IMR-90 (cell line): ENCODE measurements at regions not wholly inside any gene's neighbourhood (a gene's known extent, or its start where the extent isn't known, plus 50 kb on each side); places are given as distances from the start of the nearest gene placed in this dataset.

ENCODE experiments used
- ATAC-seq: fragments of 200-7000 bp; cut with Tn5 transposase; 2 replicates; pipeline ENCODE4 v1.9.1; 2020; ENCODE audit warnings: low read depth, mild to moderate bottlenecking, moderate library complexity
- BruUV-seq: library from RNA; stranded (reverse); fragments of 400-500 nt; replicated peaks from 2 replicates; lab custom pipeline; 2021; lab: Mats Ljungman, UMichigan
- CTCF ChIA-PET: fragments of 300-600 bp; formaldehyde crosslinking; extraction: SDS; loops from one replicate; lab custom pipeline; 2021; ENCODE audit warnings: antibody characterized with exemption; lab: Yijun Ruan, JAX
- POLR2A ChIA-PET: fragments of 300-600 bp; sonication (Branson Sonifier 250); formaldehyde crosslinking; loops from one replicate; lab custom pipeline; 2022; ENCODE audit warnings: antibody characterized with exemption; ENCODE audit not compliant: unreplicated experiment; lab: Charles Lee
- DNase-seq: peaks from one replicate; pipeline ENCODE4 v3.0.0; 2013
- H2AFZ ChIP-seq: replicated peaks from 2 replicates; pipeline ENCODE3; 2013; ENCODE audit warnings: low read length, mild to moderate bottlenecking; ENCODE audit not compliant: poor library complexity
- H2AK5ac ChIP-seq: 2 replicates; pipeline ENCODE4 v1.6.1; 2013; ENCODE audit warnings: low read depth, low read length, inconsistent platforms
- H2AK9ac ChIP-seq: replicated peaks from 2 replicates; pipeline ENCODE3; 2013; ENCODE audit warnings: mild to moderate bottlenecking, low read depth, low read length, moderate library complexity; ENCODE audit not compliant: poor library complexity
- H2BK120ac ChIP-seq: 2 replicates; pipeline ENCODE4 v1.6.1; 2013; ENCODE audit warnings: low read depth, low read length, inconsistent platforms
- H2BK15ac ChIP-seq: 3 replicates; pipeline ENCODE4 v1.6.1; 2013; ENCODE audit warnings: low read depth, low read length, inconsistent platforms
- H2BK20ac ChIP-seq: 2 replicates; pipeline ENCODE4 v1.6.1; 2013; ENCODE audit warnings: low read depth, mild to moderate bottlenecking, inconsistent platforms, low read length, moderate library complexity
- H2BK5ac ChIP-seq: 2 replicates; pipeline ENCODE4 v1.6.1; 2013; ENCODE audit warnings: mild to moderate bottlenecking, low read depth, low read length, inconsistent platforms; ENCODE audit not compliant: poor library complexity, severe bottlenecking
- H3K14ac ChIP-seq: replicated peaks from 2 replicates; pipeline ENCODE4 v1.6.1; 2013; ENCODE audit warnings: low read depth, low read length, inconsistent platforms
- H3K18ac ChIP-seq: 2 replicates; pipeline ENCODE4 v1.6.1; 2013; ENCODE audit warnings: low read depth, low read length, control low read depth
- H3K23ac ChIP-seq: 2 replicates; pipeline ENCODE4 v1.6.1; 2013; ENCODE audit warnings: low read depth, low read length, inconsistent platforms
- H3K27ac ChIP-seq: 2 replicates; pipeline ENCODE4 v1.5.1; 2013; ENCODE audit warnings: mild to moderate bottlenecking, control low read depth, low read length; ENCODE audit not compliant: insufficient read depth
- H3K27me3 ChIP-seq: 2 replicates; pipeline ENCODE4 v1.6.1; 2013; ENCODE audit warnings: low read length; ENCODE audit not compliant: control insufficient read depth, insufficient read depth
- H3K36me3 ChIP-seq: 2 replicates; pipeline ENCODE4 v1.6.1; 2013; ENCODE audit warnings: low read length, mixed read lengths; ENCODE audit not compliant: control insufficient read depth, insufficient read depth
- H3K4ac ChIP-seq: 2 replicates; pipeline ENCODE4 v1.6.1; 2013; ENCODE audit warnings: low read depth, low read length, inconsistent platforms
- H3K4me1 ChIP-seq: 2 replicates; pipeline ENCODE4 v1.6.1; 2013; ENCODE audit warnings: low read length, mixed read lengths; ENCODE audit not compliant: control insufficient read depth, insufficient read depth
- H3K4me2 ChIP-seq: 2 replicates; pipeline ENCODE4 v1.6.1; 2013; ENCODE audit warnings: low read depth, mild to moderate bottlenecking, control low read depth, low read length, moderate library complexity
- H3K4me3 ChIP-seq: 2 replicates; pipeline ENCODE4 v1.5.1; 2013; ENCODE audit warnings: low read depth, mild to moderate bottlenecking, control low read depth, low read length, moderate library complexity; ENCODE audit not compliant: insufficient read depth
- H3K56ac ChIP-seq: 2 replicates; pipeline ENCODE4 v1.6.1; 2013; ENCODE audit warnings: low read length, inconsistent platforms; ENCODE audit not compliant: insufficient read depth; ENCODE audit errors: extremely low read depth
- H3K79me1 ChIP-seq, 2 experiments: 2 replicates each; pipeline ENCODE4 v1.6.1; 2013; ENCODE audit warnings: low read length in 2 of 2, inconsistent platforms in 1 of 2, low read depth in 1 of 2
- H3K9ac ChIP-seq: 2 replicates; pipeline ENCODE4 v1.6.1; 2013; ENCODE audit warnings: low read depth, low read length, control low read depth
- H3K9me1 ChIP-seq: 2 replicates; pipeline ENCODE4 v1.6.1; 2013; ENCODE audit warnings: low read length, inconsistent platforms; ENCODE audit not compliant: insufficient read depth
- H3K9me3 ChIP-seq: 2 replicates; pipeline ENCODE4 v1.6.1; 2013; ENCODE audit warnings: low read length; ENCODE audit not compliant: control insufficient read depth, insufficient read depth
- H4K20me1 ChIP-seq: 2 replicates; pipeline ENCODE4 v1.6.1; 2013; ENCODE audit warnings: low read length, inconsistent platforms; ENCODE audit not compliant: insufficient read depth
- H4K5ac ChIP-seq: 2 replicates; pipeline ENCODE4 v1.6.1; 2013; ENCODE audit warnings: mild to moderate bottlenecking, low read depth, low read length, control low read depth
- H4K8ac ChIP-seq, 2 experiments: 2 replicates each; pipeline ENCODE4 v1.6.1; 2013; ENCODE audit warnings: low read depth in 2 of 2, low read length in 2 of 2, control low read depth in 1 of 2, inconsistent platforms in 1 of 2
- H4K91ac ChIP-seq: 2 replicates; pipeline ENCODE4 v1.6.1; 2013; ENCODE audit warnings: low read depth, low read length, inconsistent platforms; ENCODE audit not compliant: insufficient read depth
- CEBPB ChIP-seq: IDR thresholded peaks from 2 replicates; pipeline ENCODE4 v1.6.1; 2012; ENCODE audit warnings: low read depth, low read length, improper control_type of control experiment
- CHD1 ChIP-seq: IDR thresholded peaks from 2 replicates; pipeline ENCODE4 v1.6.1; 2012; ENCODE audit warnings: low read depth, low read length, improper control_type of control experiment
- FOS ChIP-seq: fragments of 150-350 bp; IDR thresholded peaks from 2 replicates; pipeline ENCODE4 v1.6.1; 2016; ENCODE audit warnings: low read depth, low read length
- MAZ ChIP-seq: IDR thresholded peaks from 2 replicates; pipeline ENCODE4 v1.6.1; 2012; ENCODE audit warnings: low read depth, mild to moderate bottlenecking, low read length, improper control_type of control experiment, moderate library complexity, borderline replicate concordance
- NFE2L2 ChIP-seq: fragments of 150-350 bp; IDR thresholded peaks from 2 replicates; pipeline ENCODE4 v1.6.1; 2016; ENCODE audit warnings: low read depth, mild to moderate bottlenecking, low read length
- RCOR1 ChIP-seq: IDR thresholded peaks from 2 replicates; pipeline ENCODE4 v1.6.1; 2012; ENCODE audit warnings: mild to moderate bottlenecking, low read length, improper control_type of control experiment; ENCODE audit not compliant: insufficient replicate concordance
- RFX5 ChIP-seq: IDR thresholded peaks from 2 replicates; pipeline ENCODE4 v1.8.0; 2012; ENCODE audit warnings: low read depth, mild to moderate bottlenecking, low read length, moderate library complexity
- SMC3 ChIP-seq: fragments of 150-350 bp; IDR thresholded peaks from 2 replicates; pipeline ENCODE4 v1.6.1; 2016; ENCODE audit warnings: low read depth, mild to moderate bottlenecking, antibody characterized with exemption, low read length, moderate library complexity
- WGBS, 2 experiments: methylation state at CpG; one replicate each; pipeline versions ENCODE4 v1.1.5 to v1.1.7; 2013; ENCODE audit warnings: missing lambda C conversion rate in 2 of 2; ENCODE audit not compliant: insufficient read length in 1 of 2; ENCODE audit errors: extremely low coverage in 2 of 2; 5-methylcytosine and 5-hydroxymethylcytosine counted together
- dilution Hi-C: fragments of 300-500 bp; cut with HindIII; formaldehyde crosslinking; loops from one replicate; pipeline ENCODE4 v1.14.3; 2018; ENCODE audit warnings: low sequenced_read_pairs; ENCODE audit not compliant: unreplicated experiment
- in situ Hi-C: fragments of 300-500 bp; cut with MboI; formaldehyde crosslinking; loops from 3 replicates; pipeline ENCODE4 v1.14.3; 2019; ENCODE audit warnings: low sequenced_read_pairs, inconsistent platforms, mixed read lengths
- intact Hi-C: fragments of 100-400 bp; cut with micrococcal nuclease; formaldehyde crosslinking; loops from 2 replicates; pipeline ENCODE4 v1.10.0; 2022
- TF ChIP-seq, protein P1 (sequence below): fragments of 150-350 bp; IDR thresholded peaks from 2 replicates; pipeline ENCODE4 v1.6.1; 2017; ENCODE audit warnings: mild to moderate bottlenecking, antibody characterized with exemption, low read length, low read depth

DNA sequence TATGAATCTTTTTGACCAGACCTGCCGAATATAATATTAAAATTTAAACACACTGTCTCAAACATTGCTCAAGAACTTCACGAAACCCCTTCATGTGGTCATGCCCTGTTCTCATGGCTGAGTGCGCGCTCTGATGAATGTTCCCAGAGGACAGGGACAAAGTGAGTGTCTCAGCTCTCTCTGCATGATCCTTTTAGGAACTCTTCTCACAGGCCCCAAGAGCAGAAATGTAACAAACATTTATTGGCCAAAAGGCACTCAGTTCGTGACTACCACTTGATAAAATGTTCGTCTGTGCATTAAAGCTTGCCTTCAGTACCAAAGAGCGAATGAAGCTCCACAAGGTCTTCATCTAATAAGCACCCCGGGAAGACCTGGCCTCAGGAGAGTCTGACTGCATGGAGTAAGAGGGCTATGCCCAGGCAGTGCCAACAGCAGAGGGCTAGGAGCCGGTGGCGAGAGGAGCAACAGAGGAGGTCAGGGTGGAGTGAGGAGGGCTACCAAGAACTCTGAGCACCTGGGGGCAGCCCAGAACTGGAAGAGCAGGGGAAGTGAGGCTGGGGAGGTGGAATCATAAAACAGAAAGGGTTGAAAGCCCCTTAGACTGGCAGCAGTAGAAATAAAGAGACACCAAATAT, 171.1 kb downstream of the RHOU start:
- CTCF ChIA-PET: no interaction called here
- DNase-seq: no peak
- no peak overlapping the region for H2AK9ac ChIP-seq
- no peak overlapping the region; the same call in 1 of the 2 replicates for H2BK20ac ChIP-seq
- no peak overlapping the region for H2AFZ ChIP-seq
- H4K8ac ChIP-seq: no peak overlapping the region
- no peak overlapping the region for H3K9ac ChIP-seq
- H3K27me3 ChIP-seq: no peaks in the 10 kb centered on the region; the same call in 1 of the 2 replicates
- H4K91ac ChIP-seq: no peak overlapping the region
- 97% methylated on average over 6 of the region's 10 CpGs; no CpG with 5 or more reads in 1 of the 2 experiments for WGBS, 2 experiments
- H3K4me2 ChIP-seq: no peak overlapping the region
- peaks cover 19% of the 10 kb centered on the region for H3K4me1 ChIP-seq
- peaks cover 10% of the 10 kb centered on the region for H3K9me1 ChIP-seq
- H3K4me3 ChIP-seq: no peak overlapping the region
- no peak overlapping the region; the same call in 1 of the 2 replicates for H3K18ac ChIP-seq
- H2BK120ac ChIP-seq: no peak overlapping the region
- no peak for ATAC-seq
- no peaks in the 10 kb centered on the region for H3K79me1 ChIP-seq
- no peak overlapping the region for H4K5ac ChIP-seq
- H3K9me3 ChIP-seq: no peaks in the 10 kb centered on the region
- H2BK15ac ChIP-seq: no peak overlapping the region
- no peak overlapping the region for H3K27ac ChIP-seq
- in situ Hi-C loops (no loop called here), dilution Hi-C loops (no loop called here), intact Hi-C loops (loop anchor here (10.0 kb wide), 1 partner anchor 318 kb away; no protein-coding TSS in a partner anchor)
- peaks cover 4% of the 10 kb centered on the region; the same call in 1 of the 2 replicates for H4K20me1 ChIP-seq
- H3K23ac ChIP-seq: no peak overlapping the region
- H3K36me3 ChIP-seq: no peaks in the 10 kb centered on the region
- TF ChIP-seq RCOR1: no peak
- no peak for TF ChIP-seq RFX5
- TF ChIP-seq FOS: no peak
- no peak for TF ChIP-seq CEBPB
- no peak for TF ChIP-seq SMC3
- no peak for TF ChIP-seq NFE2L2
- no peak for TF ChIP-seq CHD1
- TF ChIP-seq, protein P1, sequence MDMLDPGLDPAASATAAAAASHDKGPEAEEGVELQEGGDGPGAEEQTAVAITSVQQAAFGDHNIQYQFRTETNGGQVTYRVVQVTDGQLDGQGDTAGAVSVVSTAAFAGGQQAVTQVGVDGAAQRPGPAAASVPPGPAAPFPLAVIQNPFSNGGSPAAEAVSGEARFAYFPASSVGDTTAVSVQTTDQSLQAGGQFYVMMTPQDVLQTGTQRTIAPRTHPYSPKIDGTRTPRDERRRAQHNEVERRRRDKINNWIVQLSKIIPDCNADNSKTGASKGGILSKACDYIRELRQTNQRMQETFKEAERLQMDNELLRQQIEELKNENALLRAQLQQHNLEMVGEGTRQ: no peak
- no peak for TF ChIP-seq MAZ
- BruUV-seq: no TSS peak
- no peak overlapping the region for H3K56ac ChIP-seq
- H2AK5ac ChIP-seq: no peak overlapping the region
- POLR2A ChIA-PET: no interaction called here
- no peak overlapping the region for H3K4ac ChIP-seq
- no peak overlapping the region for H3K14ac ChIP-seq
- no peak overlapping the region for H2BK5ac ChIP-seq
